ENCODE measurements at regions not wholly inside any gene's neighbourhood (a gene's known extent, or its start where the extent isn't known, plus 50 kb on each side); places are given as distances from the start of the nearest gene placed in this dataset.
"Not testable (repeated sequence)": the region's sequence is repeated elsewhere in the genome, so short reads cannot be mapped to it uniquely, and the experiment has no call there.

DNA sequence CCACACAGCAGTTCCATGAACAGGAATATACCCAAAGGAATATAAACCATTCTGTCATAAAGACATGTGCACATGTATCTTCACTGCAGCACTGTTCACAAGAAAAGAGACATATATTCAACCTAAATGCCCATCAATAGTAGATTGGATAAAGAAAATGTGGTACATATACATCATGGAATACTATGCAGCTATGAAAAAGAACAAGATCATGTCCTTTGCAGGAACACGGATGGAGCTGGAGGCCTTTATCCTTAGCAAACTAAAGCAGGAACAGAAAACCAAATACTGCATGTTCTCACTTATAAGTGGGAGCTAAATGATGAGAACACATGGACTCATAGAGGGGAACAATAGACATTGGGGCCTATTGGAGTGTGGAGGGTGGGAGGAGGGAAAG, 95.4 kb downstream of the MFAP3L start:
- TF ChIP-seq POLR2A (IDR thresholded peaks at IDR 0.05), result not testable (repeated sequence)
- TF ChIP-seq, protein P1, sequence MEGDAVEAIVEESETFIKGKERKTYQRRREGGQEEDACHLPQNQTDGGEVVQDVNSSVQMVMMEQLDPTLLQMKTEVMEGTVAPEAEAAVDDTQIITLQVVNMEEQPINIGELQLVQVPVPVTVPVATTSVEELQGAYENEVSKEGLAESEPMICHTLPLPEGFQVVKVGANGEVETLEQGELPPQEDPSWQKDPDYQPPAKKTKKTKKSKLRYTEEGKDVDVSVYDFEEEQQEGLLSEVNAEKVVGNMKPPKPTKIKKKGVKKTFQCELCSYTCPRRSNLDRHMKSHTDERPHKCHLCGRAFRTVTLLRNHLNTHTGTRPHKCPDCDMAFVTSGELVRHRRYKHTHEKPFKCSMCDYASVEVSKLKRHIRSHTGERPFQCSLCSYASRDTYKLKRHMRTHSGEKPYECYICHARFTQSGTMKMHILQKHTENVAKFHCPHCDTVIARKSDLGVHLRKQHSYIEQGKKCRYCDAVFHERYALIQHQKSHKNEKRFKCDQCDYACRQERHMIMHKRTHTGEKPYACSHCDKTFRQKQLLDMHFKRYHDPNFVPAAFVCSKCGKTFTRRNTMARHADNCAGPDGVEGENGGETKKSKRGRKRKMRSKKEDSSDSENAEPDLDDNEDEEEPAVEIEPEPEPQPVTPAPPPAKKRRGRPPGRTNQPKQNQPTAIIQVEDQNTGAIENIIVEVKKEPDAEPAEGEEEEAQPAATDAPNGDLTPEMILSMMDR (IDR thresholded peaks at IDR 0.05), result not testable (repeated sequence)
